WTC11 (cell line): ENCODE measurements at regions not wholly inside any gene's neighbourhood (a gene's known extent, or its start where the extent isn't known, plus 50 kb on each side); places are given as distances from the start of the nearest gene placed in this dataset.

ENCODE experiments used
- ATAC-seq: fragments of 200-7000 bp; cut with Tn5 transposase; 2 replicates; pipeline ENCODE4 v1.10.0; 2021; ENCODE audit warnings: mild to moderate bottlenecking, moderate library complexity
- CTCF ChIA-PET: fragments of 300-600 bp; sonication (Branson Sonifier 250); formaldehyde crosslinking; loops from one replicate; lab custom pipeline; 2021; ENCODE audit warnings: antibody characterized with exemption; lab: Charles Lee
- POLR2A ChIA-PET: fragments of 350-600 bp; sonication (Branson Sonifier 250); formaldehyde crosslinking; loops from one replicate; lab custom pipeline; 2021; ENCODE audit warnings: antibody characterized with exemption; lab: Charles Lee
- DNase-seq: peaks from one replicate; pipeline ENCODE4 v3.0.0; 2021; ENCODE audit warnings: low spot score
- H3K27ac Mint-ChIP-seq: 2 replicates; pipeline ENCODE4 v1.8.0; 2021; ENCODE audit warnings: mixed read lengths
- H3K27me3 Mint-ChIP-seq: 2 replicates; pipeline ENCODE4 v1.8.0; 2021; ENCODE audit warnings: low read depth, mild to moderate bottlenecking, moderate library complexity, mixed read lengths
- H3K36me3 Mint-ChIP-seq: 2 replicates; pipeline ENCODE4 v1.8.0; 2021; ENCODE audit warnings: mixed read lengths
- H3K4me1 Mint-ChIP-seq: 2 replicates; pipeline ENCODE4 v1.8.0; 2022; ENCODE audit warnings: mixed read lengths
- H3K4me3 Mint-ChIP-seq: 2 replicates; pipeline ENCODE4 v1.8.0; 2021; ENCODE audit warnings: mild to moderate bottlenecking, moderate library complexity, mixed read lengths
- H3K9me3 Mint-ChIP-seq: 2 replicates; pipeline ENCODE4 v1.8.0; 2021; ENCODE audit warnings: mixed read lengths
- CBFB ChIP-seq: sonication (generic); formaldehyde crosslinking; IDR thresholded peaks from 2 replicates; pipeline ENCODE4 v1.8.1; 2022; ENCODE audit warnings: mild to moderate bottlenecking, low read depth, missing genetic modification reagents
- E2F4 ChIP-seq: sonication (generic); formaldehyde crosslinking; IDR thresholded peaks from 2 replicates; pipeline ENCODE4 v1.8.1; 2022; ENCODE audit warnings: low read depth, mild to moderate bottlenecking, moderate library complexity, missing genetic modification reagents, borderline replicate concordance
- ESRRA ChIP-seq: sonication (generic); formaldehyde crosslinking; IDR thresholded peaks from 2 replicates; pipeline ENCODE4 v1.8.1; 2022; ENCODE audit warnings: mild to moderate bottlenecking, missing genetic modification reagents, borderline replicate concordance
- FOXP1 ChIP-seq: sonication (generic); formaldehyde crosslinking; IDR thresholded peaks from 2 replicates; pipeline ENCODE4 v1.8.0; 2022; ENCODE audit warnings: missing genetic modification reagents, mild to moderate bottlenecking, moderate library complexity, borderline replicate concordance
- FOXP4 ChIP-seq: sonication (generic); formaldehyde crosslinking; IDR thresholded peaks from 2 replicates; pipeline ENCODE4 v1.8.0; 2022; ENCODE audit warnings: mild to moderate bottlenecking, missing genetic modification reagents
- GTF2I ChIP-seq: fragments of 250-450 bp; sonication (Bioruptor Pico); conservative IDR thresholded peaks from 2 replicates; pipeline ENCODE4 v1.4.0; 2021; ENCODE audit warnings: mild to moderate bottlenecking
- JAZF1 ChIP-seq: fragments of 250-450 bp; sonication (Bioruptor Pico); IDR thresholded peaks from 2 replicates; pipeline ENCODE4 v1.9.0; 2021; ENCODE audit warnings: moderate library complexity, mild to moderate bottlenecking, inconsistent platforms
- MXD4 ChIP-seq: fragments of 250-450 bp; sonication (Bioruptor Pico); IDR thresholded peaks from 2 replicates; pipeline ENCODE4 v1.8.0; 2021; ENCODE audit warnings: mild to moderate bottlenecking, moderate library complexity, borderline replicate concordance
- NFYB ChIP-seq: sonication (generic); formaldehyde crosslinking; conservative IDR thresholded peaks from 2 replicates; pipeline ENCODE4 v1.8.0; 2022; ENCODE audit warnings: low read depth, missing genetic modification reagents
- NR2C2 ChIP-seq: sonication (generic); formaldehyde crosslinking; IDR thresholded peaks from 2 replicates; pipeline ENCODE4 v1.8.0; 2022; ENCODE audit warnings: mild to moderate bottlenecking, missing genetic modification reagents
- SOX15 ChIP-seq: fragments of 250-450 bp; sonication (Bioruptor Pico); IDR thresholded peaks from 2 replicates; pipeline ENCODE4 v1.9.0; 2021; ENCODE audit warnings: mild to moderate bottlenecking
- STAT6 ChIP-seq: sonication (generic); formaldehyde crosslinking; conservative IDR thresholded peaks from 2 replicates; pipeline ENCODE4 v1.8.1; 2023; ENCODE audit warnings: mild to moderate bottlenecking, low read depth, missing genetic modification reagents, moderate library complexity
- TEAD1 ChIP-seq: sonication (generic); formaldehyde crosslinking; IDR thresholded peaks from 2 replicates; pipeline ENCODE4 v1.8.0; 2022; ENCODE audit warnings: mild to moderate bottlenecking, missing genetic modification reagents
- USF2 ChIP-seq: sonication (generic); formaldehyde crosslinking; IDR thresholded peaks from 2 replicates; pipeline ENCODE4 v1.8.1; 2023; ENCODE audit warnings: mild to moderate bottlenecking, missing genetic modification reagents, moderate library complexity
- ZBTB21 ChIP-seq: sonication (generic); formaldehyde crosslinking; IDR thresholded peaks from 2 replicates; pipeline ENCODE4 v1.8.1; 2023; ENCODE audit warnings: mild to moderate bottlenecking, missing genetic modification reagents, borderline replicate concordance
- ZNF138 ChIP-seq: sonication (generic); formaldehyde crosslinking; conservative IDR thresholded peaks from 2 replicates; pipeline ENCODE4 v1.8.1; 2022; ENCODE audit warnings: mild to moderate bottlenecking, moderate library complexity, missing genetic modification reagents
- ZNF232 ChIP-seq: sonication (generic); formaldehyde crosslinking; IDR thresholded peaks from 2 replicates; pipeline ENCODE4 v1.8.0; 2022; ENCODE audit warnings: mild to moderate bottlenecking, missing genetic modification reagents
- ZNF396 ChIP-seq: fragments of 250-450 bp; sonication (Bioruptor Pico); IDR thresholded peaks from 2 replicates; pipeline ENCODE4 v1.8.0; 2021; ENCODE audit warnings: mild to moderate bottlenecking, moderate library complexity, borderline replicate concordance
- TF ChIP-seq, protein P1 (sequence below): fragments of 250-450 bp; sonication (Bioruptor Pico); conservative IDR thresholded peaks from 2 replicates; pipeline ENCODE4 v1.9.0; 2021; ENCODE audit warnings: mild to moderate bottlenecking
- TF ChIP-seq, protein P2 (sequence below): sonication (generic); formaldehyde crosslinking; IDR thresholded peaks from 2 replicates; pipeline ENCODE4 v1.8.0; 2023; ENCODE audit warnings: mild to moderate bottlenecking, missing genetic modification reagents
- TF ChIP-seq, protein P3 (sequence below): sonication (generic); formaldehyde crosslinking; conservative IDR thresholded peaks from 2 replicates; pipeline ENCODE4 v1.8.1; 2022; ENCODE audit warnings: mild to moderate bottlenecking, missing genetic modification reagents

GRCh38 chr1:194062526-194062925, 876.1 kb upstream of the B3GALT2 start:
- Mint-ChIP-seq H3K27me3 (no peaks in the 10 kb centered on the region), H3K4me3 (no peak overlapping the region), H3K4me1 (no peaks in the 10 kb centered on the region)
- POLR2A ChIA-PET: no interaction called here
- TF ChIP-seq MXD4 (CRISPR knock-in tag): no peak
- TF ChIP-seq ZNF396: no peak
- TF ChIP-seq, all 79 proteins: peak for 0
- CTCF ChIA-PET: no interaction called here
- peaks cover 18% of the 10 kb centered on the region for H3K9me3 Mint-ChIP-seq
- no peak overlapping the region for H3K27ac Mint-ChIP-seq
- no peak for DNase-seq
- ATAC-seq: no peak
- H3K36me3 Mint-ChIP-seq: peaks cover 2% of the 10 kb centered on the region

- no peak for DNase-seq
Observed at GRCh38 chr1:194060481-194060880, 874.1 kb upstream of the B3GALT2 start.

More at GRCh38 chr1:194060481-194060880, 874.1 kb upstream of the B3GALT2 start:
- Mint-ChIP-seq H3K9me3 (peaks cover 28% of the 10 kb centered on the region), H3K4me3 (no peak overlapping the region), H3K27ac (no peak overlapping the region), H3K4me1 (no peaks in the 10 kb centered on the region), H3K27me3 (no peaks in the 10 kb centered on the region), H3K36me3 (peaks cover 2% of the 10 kb centered on the region)
- no peak for ATAC-seq
- ChIA-PET CTCF (no interaction called here), POLR2A (no interaction called here)
- TF ChIP-seq STAT6 (CRISPR knock-in tag): no peak
- TF ChIP-seq, protein P1, sequence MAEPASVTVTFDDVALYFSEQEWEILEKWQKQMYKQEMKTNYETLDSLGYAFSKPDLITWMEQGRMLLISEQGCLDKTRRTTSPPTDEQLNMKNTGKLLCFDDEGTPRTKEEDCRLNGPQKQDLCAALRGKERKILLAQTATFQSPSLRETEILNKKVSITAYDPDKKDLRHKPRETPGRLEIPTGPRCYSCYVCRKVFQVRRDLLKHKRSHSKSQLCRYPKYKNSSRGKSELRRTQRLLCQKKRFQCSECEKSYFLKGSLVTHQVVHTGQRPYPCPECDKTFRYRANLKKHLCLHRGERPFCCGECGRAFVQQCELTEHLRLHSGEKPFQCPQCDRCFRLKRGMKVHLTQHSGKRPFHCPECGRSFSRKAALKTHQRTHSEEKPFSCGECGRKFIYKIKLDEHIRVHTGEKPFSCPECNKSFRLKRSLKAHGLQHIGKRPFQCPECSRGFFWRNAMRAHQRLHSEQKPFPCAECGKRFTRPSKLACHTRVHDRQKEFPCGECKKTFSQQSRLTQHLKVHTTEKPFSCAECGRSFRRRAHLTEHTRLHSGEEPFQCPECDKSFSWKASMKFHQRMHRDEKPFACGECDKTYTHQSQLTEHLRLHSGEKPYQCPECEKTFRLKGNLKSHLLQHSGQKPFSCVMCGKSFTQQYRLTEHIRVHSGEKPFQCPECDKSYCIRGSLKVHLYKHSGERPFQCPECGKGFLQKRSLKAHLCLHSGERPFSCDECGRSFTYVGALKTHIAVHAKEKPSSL (CRISPR knock-in tag): no peak
- TF ChIP-seq SOX15 (CRISPR knock-in tag): no peak
- no peak for TF ChIP-seq ZBTB21 (CRISPR knock-in tag)
- TF ChIP-seq ZNF138 (CRISPR knock-in tag): no peak
- no peak for TF ChIP-seq GTF2I
- no peak for TF ChIP-seq TEAD1 (CRISPR knock-in tag)
- no peak for TF ChIP-seq ZNF232
- TF ChIP-seq FOXP4 (CRISPR knock-in tag): no peak
- no peak for TF ChIP-seq E2F4 (CRISPR knock-in tag)
- no peak for TF ChIP-seq JAZF1 (CRISPR knock-in tag)
- no peak for TF ChIP-seq ESRRA (CRISPR knock-in tag)
- TF ChIP-seq, protein P2, sequence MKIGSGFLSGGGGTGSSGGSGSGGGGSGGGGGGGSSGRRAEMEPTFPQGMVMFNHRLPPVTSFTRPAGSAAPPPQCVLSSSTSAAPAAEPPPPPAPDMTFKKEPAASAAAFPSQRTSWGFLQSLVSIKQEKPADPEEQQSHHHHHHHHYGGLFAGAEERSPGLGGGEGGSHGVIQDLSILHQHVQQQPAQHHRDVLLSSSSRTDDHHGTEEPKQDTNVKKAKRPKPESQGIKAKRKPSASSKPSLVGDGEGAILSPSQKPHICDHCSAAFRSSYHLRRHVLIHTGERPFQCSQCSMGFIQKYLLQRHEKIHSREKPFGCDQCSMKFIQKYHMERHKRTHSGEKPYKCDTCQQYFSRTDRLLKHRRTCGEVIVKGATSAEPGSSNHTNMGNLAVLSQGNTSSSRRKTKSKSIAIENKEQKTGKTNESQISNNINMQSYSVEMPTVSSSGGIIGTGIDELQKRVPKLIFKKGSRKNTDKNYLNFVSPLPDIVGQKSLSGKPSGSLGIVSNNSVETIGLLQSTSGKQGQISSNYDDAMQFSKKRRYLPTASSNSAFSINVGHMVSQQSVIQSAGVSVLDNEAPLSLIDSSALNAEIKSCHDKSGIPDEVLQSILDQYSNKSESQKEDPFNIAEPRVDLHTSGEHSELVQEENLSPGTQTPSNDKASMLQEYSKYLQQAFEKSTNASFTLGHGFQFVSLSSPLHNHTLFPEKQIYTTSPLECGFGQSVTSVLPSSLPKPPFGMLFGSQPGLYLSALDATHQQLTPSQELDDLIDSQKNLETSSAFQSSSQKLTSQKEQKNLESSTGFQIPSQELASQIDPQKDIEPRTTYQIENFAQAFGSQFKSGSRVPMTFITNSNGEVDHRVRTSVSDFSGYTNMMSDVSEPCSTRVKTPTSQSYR (CRISPR knock-in tag): no peak
- no peak for TF ChIP-seq FOXP1 (CRISPR knock-in tag)
- TF ChIP-seq NR2C2: no peak
- TF ChIP-seq USF2 (CRISPR knock-in tag): no peak
- no peak for TF ChIP-seq CBFB (CRISPR knock-in tag)
- TF ChIP-seq, protein P3, sequence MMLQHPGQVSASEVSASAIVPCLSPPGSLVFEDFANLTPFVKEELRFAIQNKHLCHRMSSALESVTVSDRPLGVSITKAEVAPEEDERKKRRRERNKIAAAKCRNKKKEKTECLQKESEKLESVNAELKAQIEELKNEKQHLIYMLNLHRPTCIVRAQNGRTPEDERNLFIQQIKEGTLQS (CRISPR knock-in tag): no peak
- no peak for TF ChIP-seq NFYB (CRISPR knock-in tag)
